ENCODE measurements at regions not wholly inside any gene's neighbourhood (a gene's known extent, or its start where the extent isn't known, plus 50 kb on each side); places are given as distances from the start of the nearest gene placed in this dataset.
"Not testable (repeated sequence)": the region's sequence is repeated elsewhere in the genome, so short reads cannot be mapped to it uniquely, and the experiment has no call there.

DNA sequence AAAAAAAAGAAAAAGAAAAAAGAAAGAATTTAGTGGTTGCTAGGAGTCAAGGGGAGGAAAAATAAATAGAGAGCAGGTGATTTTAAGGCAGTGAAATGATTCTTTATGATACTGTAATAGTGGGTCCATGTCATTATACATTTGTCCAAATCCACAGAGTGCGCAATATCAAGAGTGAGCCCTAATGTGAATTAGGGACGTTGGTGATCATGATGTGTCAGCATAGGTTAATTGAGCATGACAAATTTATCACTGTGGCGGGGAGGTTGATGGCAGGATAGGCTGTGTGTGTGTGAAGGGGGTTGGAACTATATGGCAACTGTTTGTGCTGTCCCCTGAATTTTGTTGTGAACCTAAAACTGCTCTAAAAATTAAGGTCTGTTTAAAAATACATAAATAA, 357.8 kb downstream of the ICE1 start:
- no peak for DNase-seq

DNA sequence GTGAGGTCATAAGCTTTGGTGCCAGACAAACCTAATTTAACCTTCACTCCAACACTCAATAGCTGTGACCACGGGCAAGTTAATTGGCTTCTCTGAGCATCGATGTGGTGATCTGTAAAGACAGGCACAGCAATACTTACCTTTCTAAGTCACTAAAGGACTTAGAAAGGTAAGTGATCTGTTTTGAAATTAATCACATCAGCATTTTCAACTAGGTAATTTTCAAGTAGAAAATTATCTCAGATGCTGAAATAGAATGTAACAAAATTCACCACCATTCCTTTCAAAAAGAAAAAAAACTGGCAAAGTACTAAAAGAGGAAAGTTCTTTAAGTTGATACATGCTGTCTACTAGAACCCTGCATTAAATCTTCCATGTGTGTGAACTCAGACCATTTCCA, 354.5 kb downstream of the ICE1 start:
- no peak for DNase-seq

DNA sequence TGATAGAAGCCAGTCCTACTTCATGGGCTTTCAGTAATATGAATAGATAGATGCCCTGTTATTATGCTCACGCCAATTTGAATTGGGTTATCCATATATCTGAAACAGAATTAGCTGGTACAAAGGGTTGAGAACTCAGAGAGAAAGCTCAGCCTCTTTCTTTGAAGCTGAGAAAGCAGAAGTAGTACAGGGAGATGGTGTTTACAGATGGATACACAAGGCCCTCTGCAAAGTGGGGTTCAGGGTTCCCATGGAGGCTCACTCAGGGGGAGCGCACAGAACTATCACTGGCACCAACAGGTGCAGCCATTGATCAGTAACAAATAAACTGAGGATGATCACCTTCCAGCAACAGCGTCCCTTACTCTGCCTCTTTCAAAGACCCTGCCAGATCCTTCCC, 349.7 kb downstream of the ICE1 start:
- DNase-seq = no peak

DNA sequence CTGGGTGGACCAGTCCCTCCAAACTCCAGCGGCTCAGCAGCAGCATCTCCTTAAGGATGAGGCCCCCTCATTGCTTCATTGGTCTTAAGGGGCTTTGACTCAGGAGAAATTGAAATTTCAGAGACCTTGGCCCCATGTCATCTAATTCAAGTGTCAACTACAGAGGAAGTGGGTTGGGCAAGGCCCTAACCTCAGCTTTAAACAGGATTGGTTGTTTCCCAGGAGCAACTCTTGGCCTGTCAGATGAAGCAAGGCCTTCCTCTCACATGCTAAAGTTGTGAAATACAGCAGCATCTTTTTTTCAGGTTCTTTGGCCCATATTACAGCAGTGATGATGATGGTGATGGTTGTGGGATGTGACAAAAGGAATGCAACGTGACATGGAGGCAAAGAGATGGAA, 348.3 kb downstream of the ICE1 start:
- DNase-seq = no peak

DNA sequence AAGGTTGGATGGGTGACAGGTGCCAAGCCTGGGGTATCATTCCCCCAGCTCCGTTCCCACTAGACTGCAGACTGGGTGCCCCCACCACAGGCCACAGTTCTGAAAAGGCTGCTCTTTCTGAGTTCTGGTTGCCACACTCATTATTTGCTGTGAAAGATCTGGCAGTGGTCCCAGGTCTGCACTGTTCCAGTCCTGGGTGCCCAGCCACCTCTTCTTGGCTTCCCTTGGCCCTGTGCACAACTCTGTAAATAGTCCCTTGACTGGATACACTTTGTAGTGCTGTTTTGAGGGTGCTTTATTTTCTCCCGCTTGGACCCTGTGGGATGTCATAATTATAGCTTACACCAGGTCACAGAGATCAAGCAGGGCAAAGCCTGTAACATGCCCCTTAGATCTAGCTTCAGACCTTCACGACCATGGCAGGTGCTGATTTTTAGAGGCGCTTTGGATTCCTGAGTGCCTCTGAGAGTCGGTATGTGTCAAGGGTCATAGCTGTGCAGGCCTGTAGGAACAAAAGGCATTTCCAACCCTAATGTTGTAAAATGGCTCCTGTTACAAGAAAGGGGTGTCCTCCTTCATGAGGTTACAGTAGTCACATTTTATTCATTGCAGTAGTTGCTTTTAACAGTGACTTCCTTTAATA, 344.9 kb downstream of the ICE1 start:
- no peak for DNase-seq

DNA sequence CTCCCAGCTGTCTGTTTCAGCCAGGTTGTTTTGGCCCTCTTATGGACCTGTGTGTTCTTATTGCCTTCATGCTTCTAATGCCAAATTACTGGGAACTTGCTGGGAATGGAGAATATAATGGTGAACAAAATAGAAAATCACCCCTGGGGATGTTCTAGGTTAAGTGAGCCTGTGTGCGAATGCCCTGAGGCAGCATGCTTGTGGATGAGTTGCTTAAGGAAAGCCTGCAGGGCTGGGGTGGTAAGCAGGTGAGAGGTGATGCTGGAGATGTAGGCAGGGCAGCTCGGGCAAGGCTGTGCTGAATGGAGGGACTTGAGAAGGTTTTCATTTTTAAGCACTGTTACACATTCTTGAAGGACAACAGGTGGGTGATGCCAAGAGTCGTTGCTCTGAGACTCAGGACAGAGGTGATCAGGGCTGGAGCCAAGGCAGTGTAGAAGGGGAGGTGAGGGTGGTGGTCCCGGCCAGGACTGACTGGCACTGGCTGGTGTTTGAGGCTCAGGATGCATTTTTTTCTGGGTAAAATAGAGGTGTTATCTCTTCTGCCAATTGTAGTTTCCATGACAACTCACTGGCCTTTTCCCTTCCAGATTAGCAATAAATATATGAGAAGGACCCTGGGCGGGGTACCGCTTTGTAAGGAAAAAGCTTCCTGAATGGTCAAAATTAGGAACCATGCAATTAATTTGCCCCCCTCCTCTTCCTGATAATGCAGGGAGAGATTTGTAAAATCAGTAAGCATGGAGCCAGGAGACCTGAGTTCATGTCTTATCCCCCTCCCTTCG, 342.8 kb downstream of the ICE1 start:
- DNase-seq = no peak

DNA sequence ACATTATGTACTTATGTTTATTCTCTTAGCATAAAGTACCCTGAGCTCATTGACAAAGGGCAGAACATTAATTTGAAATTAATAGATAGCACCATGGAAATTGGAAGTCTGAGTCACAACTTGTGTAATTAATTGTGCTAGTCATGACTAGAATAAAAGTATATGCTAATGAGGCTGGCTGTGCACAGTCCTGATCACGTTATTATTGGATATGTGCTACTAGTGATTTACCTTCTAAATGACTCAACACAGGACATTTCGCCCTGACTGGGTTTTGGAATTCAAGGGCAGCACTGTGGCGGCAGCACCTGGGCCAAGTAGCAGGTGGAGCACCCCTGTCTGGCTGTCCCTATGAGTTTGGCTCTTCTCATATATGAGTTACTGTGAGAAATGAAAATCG, 341.8 kb downstream of the ICE1 start:
- DNase-seq = no peak

DNA sequence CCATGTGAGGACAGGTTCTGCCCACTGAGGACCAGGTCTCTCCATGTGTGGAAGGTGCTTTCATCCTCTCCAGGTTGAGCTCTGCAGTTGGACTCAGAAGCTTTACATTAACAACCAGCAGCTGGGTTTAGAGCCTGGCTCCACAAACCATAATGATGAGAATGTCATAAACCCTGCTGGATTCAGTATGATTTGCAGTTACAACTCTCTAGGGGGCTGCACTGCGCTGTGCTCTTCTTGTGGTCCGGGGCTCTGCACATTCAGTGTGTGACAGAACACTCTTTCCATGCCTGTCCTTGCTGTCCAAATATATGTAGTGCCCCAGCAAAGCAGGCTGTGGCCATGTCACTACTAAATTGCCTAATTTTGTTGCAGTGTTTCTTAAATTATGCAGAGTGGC, 334.3 kb downstream of the ICE1 start:
- DNase-seq = no peak

DNA sequence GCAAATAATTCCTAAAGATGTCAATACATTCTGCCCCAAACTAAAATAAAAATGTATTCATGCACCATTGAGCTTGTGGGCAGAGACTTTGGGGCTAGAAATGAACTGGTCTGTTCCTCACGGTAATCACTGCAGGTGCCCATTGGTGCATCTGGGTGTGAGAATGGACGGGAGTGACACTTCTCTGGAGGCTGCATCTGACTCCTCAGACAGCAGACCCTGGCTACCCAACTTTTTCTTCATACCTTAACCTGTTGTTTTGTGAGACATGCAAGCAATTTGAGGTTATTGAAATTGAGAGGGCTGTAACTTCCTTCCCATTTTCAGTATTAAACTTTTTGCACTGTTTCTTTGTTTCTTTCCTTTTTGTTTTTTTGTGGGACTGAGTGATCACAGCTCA, 333.4 kb downstream of the ICE1 start:
- no peak for DNase-seq

DNA sequence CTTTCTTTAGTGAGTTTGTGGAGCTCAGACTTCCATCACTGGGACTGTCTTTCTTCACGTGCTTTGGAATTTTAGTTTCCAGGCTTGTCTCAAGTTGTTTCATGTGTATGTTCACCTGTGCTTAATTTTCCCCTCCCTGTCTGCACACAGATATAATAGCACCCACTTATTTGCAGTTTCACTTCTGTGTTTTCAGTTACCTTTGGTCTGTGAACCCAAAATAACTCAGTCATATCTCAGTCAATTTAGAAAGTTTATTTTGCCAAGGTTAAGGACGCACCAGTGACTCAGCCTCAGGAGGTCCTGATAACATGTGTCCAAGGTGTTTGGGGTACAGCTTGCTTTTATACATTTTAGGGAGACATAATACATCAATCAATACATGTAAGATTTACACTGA, 330.4 kb downstream of the ICE1 start:
- DNase-seq = no peak

DNA sequence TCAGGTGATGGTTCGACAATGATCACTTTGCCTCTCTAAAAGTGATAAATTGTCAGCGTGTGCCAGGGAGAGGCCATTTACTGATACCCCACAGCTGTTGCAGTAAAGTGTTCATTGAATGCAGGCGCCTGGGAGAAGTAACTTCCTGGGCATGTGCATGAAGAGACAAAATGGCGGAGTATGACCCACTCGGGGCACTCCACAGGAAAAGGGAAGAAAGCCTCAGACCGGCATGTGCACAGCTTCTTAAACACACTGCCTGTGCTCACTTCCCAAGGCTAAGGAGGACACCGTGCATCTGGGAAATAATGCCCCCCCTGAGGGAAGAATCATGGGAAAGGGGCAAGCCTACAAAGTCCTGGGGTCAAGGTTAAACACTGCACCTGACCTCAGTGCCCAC, 329.5 kb downstream of the ICE1 start:
- no peak for DNase-seq

DNA sequence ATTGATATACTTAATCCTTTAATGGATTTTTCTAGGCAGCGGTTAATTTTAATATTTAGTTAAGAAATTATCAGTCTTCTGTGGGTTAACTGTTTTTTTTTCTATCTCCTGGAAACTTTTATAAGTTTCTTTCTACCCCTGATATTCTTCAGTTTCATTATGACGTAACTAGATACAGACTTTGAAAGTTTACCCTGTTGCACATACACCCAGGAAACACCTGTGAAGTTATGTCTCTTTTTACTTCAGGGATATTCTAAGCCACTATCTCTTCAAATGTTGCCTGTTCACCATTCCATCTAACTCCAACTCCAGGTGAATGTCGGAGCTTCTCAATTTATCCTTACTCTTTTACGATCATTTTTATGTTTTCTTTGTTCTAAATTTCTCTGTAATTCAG, 329.0 kb downstream of the ICE1 start:
- no peak for DNase-seq

DNA sequence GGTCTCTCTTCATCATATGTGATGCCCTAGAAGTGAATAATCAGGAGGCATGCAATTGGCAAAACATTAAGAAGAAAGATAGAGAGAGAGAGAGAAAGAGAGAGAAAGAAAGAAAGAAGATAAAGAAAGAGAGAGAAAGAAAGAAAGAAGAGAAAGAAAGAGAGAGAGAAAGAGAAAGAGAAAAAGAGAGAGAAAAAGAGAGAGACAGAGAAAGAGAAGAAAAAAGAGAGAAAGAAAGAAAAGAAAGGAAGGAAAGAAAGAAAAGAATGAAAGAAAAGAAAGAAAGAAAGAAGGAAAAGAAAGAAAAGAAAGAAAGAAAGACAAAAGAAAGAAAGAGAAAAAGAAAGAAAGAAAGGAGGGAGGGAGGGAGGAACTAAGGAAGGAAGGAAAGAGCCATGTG, 318.9 kb downstream of the ICE1 start:
- DNase-seq = no peak

DNA sequence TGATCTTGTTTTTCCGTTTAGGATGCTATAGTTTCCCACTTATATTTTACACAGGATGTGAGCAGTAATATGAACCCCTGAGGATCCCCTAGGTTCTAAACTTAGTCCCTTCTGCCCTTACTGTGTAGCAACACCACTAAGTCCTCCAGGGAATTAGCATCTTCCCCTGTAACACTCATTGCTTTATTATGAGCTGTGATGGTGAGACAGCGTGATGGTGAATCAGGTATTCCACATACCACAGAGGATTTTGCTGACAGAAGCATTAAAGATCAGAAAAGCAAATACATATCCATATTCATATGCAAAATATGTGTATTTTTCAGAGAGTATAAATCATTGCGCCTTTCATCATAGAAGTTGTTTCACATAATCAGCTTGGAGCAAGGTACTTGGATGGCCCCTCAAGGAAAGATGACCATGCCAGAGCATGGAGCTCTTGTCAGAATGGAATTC, 317.0 kb downstream of the ICE1 start:
- no peak for DNase-seq

DNA sequence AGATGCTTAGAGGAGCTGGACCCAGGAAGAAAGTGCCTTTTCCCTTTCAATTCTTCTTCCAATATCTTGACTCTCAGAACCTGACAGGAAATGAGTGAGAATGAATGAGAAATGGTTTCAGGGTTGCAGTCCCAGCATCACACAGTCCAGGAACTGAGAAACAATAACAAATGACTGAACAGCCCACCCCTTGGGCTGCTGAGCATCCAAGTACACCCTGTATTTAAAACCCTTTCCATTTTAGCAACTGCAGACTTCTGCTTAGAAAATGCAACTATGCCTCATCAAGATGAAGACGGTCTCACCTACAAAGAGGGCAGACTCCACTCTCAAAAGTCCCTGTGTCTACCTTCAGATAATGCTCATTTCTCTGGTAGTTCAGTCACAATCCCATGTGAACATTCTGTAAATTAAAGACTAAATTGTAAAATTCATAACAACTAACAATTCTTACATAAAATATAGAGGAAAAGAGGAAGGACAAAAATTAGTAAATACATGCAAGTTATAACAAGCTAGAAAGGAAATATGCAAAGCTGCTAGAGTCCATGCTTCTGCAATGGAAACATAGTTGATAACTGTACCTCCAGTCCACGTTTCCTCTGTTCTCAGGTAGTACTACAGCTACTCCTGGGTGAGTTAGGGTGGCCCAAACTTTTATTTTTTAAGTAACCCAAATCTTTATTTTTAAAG, 316.5 kb downstream of the ICE1 start:
- no peak for DNase-seq

DNA sequence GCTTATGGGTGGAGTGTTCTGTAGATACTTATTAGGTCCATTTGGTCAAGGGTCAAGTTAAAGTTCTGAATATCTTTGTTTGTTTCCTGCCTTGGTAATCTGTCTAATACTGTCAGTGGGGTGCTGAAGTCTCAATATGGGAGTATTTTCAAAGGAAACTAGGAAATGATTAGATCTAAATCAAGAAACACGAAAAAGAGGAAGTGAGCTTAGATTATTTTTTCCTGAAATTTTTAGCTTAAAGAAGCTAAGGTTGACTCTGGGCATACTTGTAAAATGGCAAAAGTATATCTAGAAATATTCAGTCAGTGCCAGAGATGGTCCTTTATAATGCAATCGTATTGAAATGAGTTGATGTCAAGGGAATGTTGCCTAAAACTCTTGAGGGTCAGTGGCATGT, 313.5 kb downstream of the ICE1 start:
- DNase-seq = no peak

DNA sequence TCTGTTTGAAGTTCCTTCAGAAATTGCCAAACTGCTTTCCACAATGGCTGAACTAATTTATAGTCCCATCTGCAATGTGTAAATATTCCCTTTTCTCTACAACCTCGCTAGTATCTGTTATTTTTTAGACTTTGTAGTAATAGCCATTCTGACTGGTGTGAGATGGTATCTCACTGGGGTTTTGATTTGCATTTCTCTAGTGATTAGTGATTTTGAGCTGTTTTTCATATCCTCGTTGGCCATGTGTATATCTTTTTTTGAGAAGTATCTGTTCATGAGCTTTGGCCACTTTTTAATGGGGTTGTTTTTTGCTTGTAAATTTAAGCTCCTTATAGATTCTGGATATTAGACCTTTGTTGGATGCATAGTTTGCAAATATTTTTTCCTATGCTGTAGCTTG, 310.6 kb downstream of the ICE1 start:
- not testable (repeated sequence) for DNase-seq

DNA sequence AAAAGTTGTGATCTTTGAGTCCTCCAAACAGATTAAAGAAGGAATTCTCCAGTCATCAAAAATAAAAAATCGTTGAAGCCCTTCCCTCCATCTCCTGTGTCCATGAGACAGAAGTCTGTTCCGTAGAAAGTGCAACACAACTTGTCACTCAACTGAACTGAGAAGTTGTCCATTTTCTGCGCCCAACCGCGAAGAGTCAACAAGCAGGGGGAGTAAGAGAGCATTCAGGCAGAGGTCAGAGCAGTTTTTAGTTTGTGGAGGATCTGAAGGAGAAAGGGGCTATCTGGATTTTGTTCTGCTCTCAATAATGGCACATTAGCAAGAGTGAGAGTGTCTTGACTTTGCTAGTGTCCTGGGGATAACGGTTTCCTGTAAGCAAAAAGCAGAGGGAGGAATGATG, 303.9 kb downstream of the ICE1 start:
- no peak for DNase-seq

DNA sequence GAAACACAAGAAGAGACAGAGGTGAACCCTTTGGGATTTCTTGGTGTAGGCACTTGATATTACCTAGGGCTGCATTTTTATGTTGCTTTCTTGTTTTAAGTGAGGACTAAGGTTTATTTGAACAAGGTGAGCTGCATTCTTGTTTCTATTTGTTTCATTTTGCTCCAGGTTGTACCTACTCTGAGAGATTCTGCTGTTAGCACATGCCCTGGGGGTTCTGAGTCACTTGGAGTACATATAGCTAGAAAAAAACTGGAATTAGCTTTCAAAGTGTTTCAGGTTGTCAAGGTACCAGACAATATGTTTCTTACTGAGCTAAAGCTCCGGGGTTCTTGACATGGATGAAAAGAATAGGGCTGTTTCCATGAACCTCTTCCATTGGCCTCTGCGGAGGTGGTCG, 299.4 kb downstream of the ICE1 start:
- no peak for DNase-seq

DNA sequence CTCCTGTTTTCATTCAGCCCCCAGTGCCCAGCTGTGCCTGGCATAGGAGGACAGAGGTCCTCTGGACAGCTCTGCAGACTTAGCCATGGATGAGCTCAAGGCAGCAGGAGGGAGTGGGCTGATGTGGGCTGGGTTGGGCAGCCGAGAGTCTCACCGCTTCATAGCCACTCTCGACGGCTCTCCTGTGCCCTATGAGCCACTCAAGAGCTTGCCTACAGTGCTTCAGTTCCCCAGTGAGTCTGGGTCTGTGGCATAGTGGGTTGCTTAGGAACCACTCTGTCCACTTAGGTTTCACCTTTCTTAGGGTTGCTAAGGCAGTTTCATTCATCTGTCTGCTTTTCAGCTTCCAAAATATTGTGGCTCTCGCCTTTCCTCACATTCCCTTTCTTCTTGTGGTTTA, 296.8 kb downstream of the ICE1 start:
- DNase-seq = no peak

DNA sequence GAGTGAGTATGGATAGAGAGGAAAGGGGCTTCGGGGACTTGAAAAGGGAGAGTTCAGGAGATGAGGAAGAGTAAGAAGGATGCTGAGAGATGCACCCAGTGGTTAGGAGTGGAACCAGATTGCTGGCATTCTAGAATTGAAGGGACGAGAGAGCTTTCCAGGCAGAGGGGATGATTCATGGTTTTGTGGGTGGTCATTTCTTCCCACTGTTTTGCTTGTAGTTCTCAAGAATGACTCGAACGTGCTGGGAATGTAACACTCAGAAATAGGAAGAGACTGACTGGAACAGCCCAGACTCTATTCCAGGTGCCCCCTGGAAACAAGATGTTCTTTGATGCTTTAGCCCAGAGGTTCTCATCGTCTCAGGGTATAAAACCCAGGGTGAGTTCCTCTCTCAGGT, 294.2 kb downstream of the ICE1 start:
- no peak for DNase-seq

DNA sequence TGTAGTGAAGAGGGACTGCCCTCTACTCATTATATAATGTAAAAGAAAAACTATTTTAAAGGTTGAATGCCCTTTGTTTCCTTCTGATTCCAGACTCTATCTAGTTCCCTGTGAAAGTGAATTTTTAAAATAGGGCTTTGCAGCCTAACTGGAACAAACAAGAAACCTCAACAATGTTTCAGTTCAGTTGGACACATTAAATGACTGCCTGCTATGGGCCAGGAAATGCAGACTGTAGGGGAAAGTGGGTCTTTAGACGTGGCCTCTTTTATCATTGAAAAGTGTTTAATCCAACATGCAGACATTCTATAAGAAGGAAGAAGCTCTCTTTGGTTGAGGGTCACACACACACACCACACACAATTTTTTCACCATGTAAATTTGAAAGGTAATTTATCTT, 289.1 kb downstream of the ICE1 start:
- DNase-seq = no peak

DNA sequence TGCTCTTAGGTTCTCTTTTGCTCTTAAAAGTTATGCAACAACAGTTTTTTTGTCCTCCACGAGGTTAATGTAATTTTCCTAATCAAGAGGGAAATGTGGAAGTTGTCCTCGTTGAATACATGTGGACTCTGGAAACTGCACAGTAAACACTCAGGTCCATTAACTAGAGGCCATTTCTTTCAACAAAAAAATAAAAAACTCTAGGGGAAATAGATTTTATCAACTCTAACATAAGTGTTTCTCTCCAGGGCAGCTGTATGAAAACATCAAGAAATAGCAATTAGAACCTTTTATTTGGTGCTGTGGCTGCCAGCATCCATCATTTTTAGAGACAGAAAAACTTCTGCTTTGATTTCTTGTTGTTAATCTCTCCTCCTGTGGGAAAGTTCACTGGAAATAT, 288.6 kb downstream of the ICE1 start:
- DNase-seq = no peak

DNA sequence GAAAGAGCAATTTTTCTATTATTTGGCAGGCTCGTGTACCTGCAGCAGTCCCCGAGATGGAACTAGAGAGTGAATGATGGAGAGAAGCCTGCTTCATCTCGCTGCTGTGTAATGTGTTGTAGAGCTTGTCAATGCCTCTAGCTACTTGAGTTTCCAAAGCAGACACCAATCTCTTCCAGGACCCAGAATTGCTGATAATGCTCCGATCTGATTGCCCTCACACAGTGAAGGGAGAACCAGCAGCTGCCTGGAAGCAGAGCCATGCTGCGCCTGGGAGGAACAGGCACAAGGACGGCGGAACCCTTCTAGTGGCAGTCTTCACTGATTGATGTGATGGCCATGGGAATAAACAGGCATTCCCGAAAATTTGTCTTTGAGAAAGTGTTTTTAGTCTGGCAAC, 288.0 kb downstream of the ICE1 start:
- no peak for DNase-seq

All from stimulated activated CD4-positive, alpha-beta T cell treated with anti-CD3 and anti-CD28 coated beads, Interleukin-1b, Interleukin-23, amount 100 ng/mL, for 48 hours (primary cell).